ENCODE measurements at regions not wholly inside any gene's neighbourhood (a gene's known extent, or its start where the extent isn't known, plus 50 kb on each side); places are given as distances from the start of the nearest gene placed in this dataset.

DNA sequence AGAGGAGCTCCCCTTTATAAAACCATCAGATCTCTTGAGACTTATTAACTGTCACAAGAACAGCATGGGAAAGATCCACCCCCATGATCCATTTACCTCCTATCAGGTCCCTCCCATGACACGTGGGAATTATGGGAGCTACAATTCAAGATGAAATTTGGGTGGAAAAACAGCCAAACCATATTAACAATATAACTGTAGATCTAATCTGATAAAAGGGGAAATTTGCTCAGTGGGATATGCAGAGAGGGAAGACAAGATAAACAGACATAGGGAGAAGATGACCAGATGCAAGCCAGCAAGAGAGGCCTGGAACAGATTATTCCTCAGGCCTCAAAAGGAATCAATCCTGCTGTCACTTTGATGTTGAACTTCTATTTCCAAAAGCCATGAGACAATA is 841.5 kb downstream of the LRRIQ3 start:
- TF ChIP-seq POLR2A (IDR thresholded peaks at IDR 0.05) (no peak), CTCF (IDR thresholded peaks at IDR 0.05) (no peak)

All from heart left ventricle (tissue), 13 donors.